HG02588 (cell line): ENCODE measurements at regions not wholly inside any gene's neighbourhood (a gene's known extent, or its start where the extent isn't known, plus 50 kb on each side); places are given as distances from the start of the nearest gene placed in this dataset.

ENCODE experiments used
- ATAC-seq: cut with Tn5 transposase; IDR thresholded peaks from one replicate; pipeline ENCODE4 v1.9.1; 2021; ENCODE audit warnings: mild to moderate bottlenecking, moderate library complexity; ENCODE audit not compliant: unreplicated experiment

- peak; percentile 58 for ATAC-seq
These were observed 54.5 kb upstream of the FAM78B start for GRCh38 chr1:166221316-166221715.

DNA sequence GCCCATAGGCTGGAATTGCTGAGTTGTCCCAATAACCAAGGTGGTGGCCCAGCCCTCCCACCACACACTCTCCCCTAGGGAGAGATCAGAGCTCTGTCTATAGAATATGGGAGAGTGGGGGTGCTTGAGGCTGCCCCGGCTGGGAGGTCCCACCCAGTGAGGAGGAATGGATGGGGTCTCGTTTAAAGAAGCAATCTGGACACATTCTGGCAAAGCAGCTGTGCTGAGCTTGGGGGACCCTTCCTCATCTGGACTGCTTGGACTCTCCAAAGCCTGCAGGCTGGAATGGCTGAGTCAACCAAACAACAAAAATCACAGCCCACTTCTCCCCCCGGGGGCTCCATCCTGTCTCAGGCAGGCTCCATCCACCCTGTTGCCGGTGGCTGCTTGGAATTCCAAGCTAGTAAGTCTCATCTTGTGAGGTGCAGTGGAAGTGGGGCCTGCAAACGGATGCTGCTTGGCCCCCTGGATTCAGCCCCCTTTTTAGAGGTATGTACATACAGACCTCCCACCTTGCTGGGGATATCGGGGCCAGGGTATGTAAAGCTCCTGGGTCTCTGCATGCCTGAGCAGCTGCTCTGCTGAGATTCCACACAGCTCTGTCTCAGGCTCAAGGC is 67.1 kb upstream of the FAM78B start:
- no peak for ATAC-seq

GRCh38 chr1:166235728-166236127 is 68.9 kb upstream of the FAM78B start:
- ATAC-seq, result no peak

DNA sequence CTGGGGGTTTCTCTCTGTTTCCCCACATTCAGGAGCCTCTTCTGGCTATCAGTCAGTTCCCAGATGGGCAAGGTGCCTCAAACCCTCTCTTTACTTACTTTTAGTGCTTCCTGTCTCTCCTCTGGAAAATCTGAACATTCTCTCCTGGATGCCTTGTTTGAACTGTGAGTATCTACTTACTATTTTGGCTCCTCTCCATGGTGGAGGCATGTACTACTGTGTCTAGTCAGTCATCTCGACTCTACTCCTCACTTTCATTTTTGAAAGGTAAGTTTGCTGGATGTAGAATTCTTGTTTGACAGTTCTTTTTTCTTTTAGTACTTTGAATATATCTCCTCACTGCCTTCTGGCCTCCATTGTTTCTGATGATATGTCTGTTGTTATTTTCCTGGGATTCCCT is 70.9 kb upstream of the FAM78B start:
- no peak for ATAC-seq

- ATAC-seq, result no peak
These were observed 86.4 kb upstream of the FAM78B start for GRCh38 chr1:166253076-166253779.

- no peak for ATAC-seq
These were observed 91.2 kb upstream of the FAM78B start for GRCh38 chr1:166258017-166258416.

DNA sequence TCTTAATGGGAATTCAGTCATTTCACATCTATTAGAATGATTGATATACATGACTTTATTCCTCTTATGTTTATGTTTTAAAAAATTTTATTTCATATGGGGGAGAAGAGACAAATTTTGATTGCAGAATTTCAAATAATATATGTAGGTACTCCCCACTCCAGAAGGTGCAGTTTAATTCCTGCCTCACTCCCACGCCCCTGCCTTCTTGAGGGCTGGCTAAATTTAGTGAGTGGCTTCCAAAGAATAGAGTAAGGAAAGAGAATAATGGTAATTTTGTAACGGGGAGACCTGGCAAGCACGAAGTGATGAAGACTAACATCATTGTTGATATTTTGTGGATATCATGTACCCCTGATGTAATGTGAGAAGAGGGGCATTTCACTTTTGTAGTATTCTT is 94.7 kb upstream of the FAM78B start:
- ATAC-seq, result no peak

DNA sequence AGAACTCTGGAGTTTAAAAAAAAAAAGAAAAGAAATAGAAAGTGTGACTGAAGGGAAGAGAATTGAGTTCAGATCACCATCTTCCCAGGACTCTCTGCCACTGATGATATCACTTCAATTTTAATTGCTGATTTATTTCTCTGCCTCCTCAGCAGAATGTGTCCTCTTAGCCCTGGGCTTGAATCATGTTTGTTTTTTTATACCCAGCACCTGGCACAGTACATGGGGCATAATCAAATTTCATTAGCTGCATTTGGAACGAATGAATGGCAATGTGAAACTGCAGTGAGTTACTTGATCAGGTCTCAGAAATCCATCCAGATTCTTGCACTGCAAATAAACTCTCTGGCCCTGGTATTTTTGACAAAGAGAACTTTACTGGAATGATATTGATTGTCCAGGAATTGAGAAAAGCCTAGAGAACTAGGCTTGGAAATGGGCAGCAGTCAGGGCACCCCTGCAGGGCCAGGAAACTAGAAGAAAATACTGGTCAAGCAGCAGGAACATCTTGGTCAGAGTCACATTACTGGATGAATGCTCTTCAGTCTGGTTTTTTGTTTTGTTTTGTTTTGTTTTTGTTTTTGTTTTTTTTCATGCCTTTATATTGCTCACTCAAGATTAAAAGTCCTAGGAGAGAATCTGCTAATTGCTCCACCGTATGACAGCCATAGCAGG is 103.8 kb upstream of the FAM78B start:
- no peak for ATAC-seq

GRCh38 chr1:166271151-166271538 is 104.3 kb upstream of the FAM78B start:
- ATAC-seq, result no peak

GRCh38 chr1:166272155-166272554 is 105.4 kb upstream of the FAM78B start:
- peak; percentile 73 for ATAC-seq

DNA sequence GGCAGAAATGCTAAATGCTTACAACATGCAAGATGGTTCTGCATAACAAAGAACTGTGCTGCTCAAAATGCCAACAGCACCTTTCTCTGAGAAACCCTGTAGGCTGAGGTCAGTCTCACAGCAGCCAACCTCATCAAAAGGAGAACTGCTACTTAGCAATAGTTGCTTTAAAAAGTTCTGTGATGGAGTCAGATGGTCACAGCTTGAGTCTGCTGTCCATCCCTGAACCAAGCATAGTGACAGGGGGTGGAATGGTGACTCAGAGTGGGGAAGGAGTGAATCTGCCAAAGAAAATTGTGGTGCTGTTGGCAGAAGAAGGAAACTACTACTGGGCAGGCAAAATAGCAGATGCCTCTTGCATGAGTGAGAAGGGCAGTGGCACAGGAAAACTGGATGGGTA is 106.0 kb upstream of the FAM78B start:
- ATAC-seq, result peak; percentile 60

GRCh38 chr1:166273618-166274017 is 106.8 kb upstream of the FAM78B start:
- no peak for ATAC-seq

DNA sequence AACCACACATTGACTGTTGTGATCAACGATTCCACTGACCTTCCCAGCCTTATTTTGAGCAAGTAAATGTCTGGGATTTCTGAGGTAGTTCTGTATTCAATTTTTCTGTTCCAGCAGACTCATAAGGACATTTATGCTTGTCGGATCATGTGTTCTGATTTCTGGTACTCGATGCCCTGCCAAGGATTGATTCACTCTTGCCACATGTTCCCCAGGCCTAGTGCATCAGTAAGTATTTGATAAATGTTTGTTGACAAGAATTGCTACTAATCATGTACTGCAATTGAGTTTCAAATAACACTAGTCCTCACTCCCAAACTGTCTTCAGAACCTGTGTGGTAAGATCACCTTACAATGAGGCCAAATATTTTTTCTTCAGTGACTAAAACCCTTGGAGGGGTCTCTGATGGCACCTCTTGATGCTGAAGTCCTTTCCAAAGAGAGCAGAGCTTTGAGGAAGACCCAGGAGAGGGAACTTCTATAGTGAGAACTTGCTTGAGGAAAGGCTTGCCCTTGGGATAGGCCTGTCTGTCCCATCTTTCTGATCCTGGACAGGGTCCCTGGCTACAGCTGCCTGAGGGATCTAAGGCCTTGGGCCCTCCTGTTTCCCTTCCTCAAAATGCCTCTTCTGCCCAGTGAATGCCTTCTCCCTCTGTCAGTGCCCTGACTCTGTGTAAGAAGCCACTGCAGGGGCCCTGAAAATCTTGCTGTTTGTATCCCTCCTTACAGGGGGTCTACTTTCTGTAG is 115.8 kb upstream of the FAM78B start:
- no peak for ATAC-seq

- no peak for ATAC-seq
These were observed 116.4 kb upstream of the FAM78B start for GRCh38 chr1:166283190-166283589.

GRCh38 chr1:166283600-166283999 is 116.8 kb upstream of the FAM78B start:
- no peak for ATAC-seq

- no peak for ATAC-seq
These were observed 122.7 kb upstream of the FAM78B start for GRCh38 chr1:166289309-166290050.

GRCh38 chr1:166295656-166296055 is 128.9 kb upstream of the FAM78B start:
- no peak for ATAC-seq

GRCh38 chr1:166297993-166298392 is 131.2 kb upstream of the FAM78B start:
- ATAC-seq, result no peak

DNA sequence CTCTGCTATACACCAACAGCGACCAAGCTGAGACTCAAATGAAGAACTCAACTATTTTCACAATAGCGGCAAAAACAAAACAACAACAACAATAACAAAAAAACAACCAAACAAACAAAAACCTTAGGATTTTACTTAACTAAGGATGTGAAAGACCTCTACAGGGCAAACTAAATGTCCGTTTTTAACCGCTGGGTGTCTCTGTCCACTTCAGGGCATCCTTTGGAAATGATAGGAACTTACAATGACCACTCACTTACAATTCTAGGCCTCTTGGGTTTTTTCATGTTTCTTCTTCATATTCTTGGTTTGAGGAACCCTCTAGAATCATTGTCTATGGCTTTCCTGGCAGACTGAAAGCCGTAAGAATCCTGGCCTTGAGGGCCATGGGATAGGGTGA is 134.0 kb upstream of the FAM78B start:
- no peak for ATAC-seq

- ATAC-seq, result no peak
These were observed 136.4 kb upstream of the FAM78B start for GRCh38 chr1:166302989-166303758.
